Spleen (tissue), 11 donors: ENCODE measurements at regions not wholly inside any gene's neighbourhood (a gene's known extent, or its start where the extent isn't known, plus 50 kb on each side); places are given as distances from the start of the nearest gene placed in this dataset.
A peak's percentile ranks its signal among the peaks of the same experiment; 100 is the strongest.

Source experiments
- DNase-seq: peaks from one replicate; pipeline ENCODE4 v3.0.0-alpha.2; 2020
- H3K27ac ChIP-seq, 8 donors: fragments of 200-600 bp; sonication (generic) in 7 of 8; 1 replicate in 4 of 8; 2 replicates in 4 of 8; pipeline versions ENCODE4 v1.5.0 to v1.8.0; 2016 to 2021; ENCODE audit warnings: inconsistent platforms in 4 of 8, mild to moderate bottlenecking in 4 of 8, moderate library complexity in 1 of 8
- H3K27me3 ChIP-seq, 7 donors: fragments of 200-600 bp; sonication (generic) in 6 of 7; replicated peaks in 1 of 7; 1 replicate in 4 of 7; 2 replicates in 3 of 7; pipeline versions ENCODE4 v1.5.0 to v1.8.0; 2016 to 2021; ENCODE audit warnings: inconsistent platforms in 3 of 7, mild to moderate bottlenecking in 1 of 7
- H3K36me3 ChIP-seq, 6 donors: fragments of 200-600 bp; sonication (generic) in 5 of 6; 1 replicate in 4 of 6; 2 replicates in 2 of 6; pipeline versions ENCODE4 v1.5.0 to v1.8.0; 2016 to 2021; ENCODE audit warnings: inconsistent platforms in 2 of 6
- H3K4me1 ChIP-seq, 6 donors: fragments of 200-600 bp; sonication (generic) in 5 of 6; 1 replicate in 3 of 6; 2 replicates in 3 of 6; pipeline versions ENCODE4 v1.5.0 to v1.8.0; 2016 to 2021; ENCODE audit warnings: inconsistent platforms in 3 of 6
- H3K4me3 ChIP-seq, 8 donors: fragments of 200-600 bp; sonication (generic) in 7 of 8; 1 replicate in 4 of 8; 2 replicates in 4 of 8; pipeline versions ENCODE4 v1.5.0 to v1.8.0; 2016 to 2021; ENCODE audit warnings: inconsistent platforms in 4 of 8, mild to moderate bottlenecking in 4 of 8, moderate library complexity in 2 of 8
- H3K9me3 ChIP-seq, 8 donors: fragments of 200-600 bp; sonication (generic) in 7 of 8; 1 replicate in 4 of 8; 2 replicates in 4 of 8; pipeline versions ENCODE4 v1.5.0 to v1.8.0; 2016 to 2021; ENCODE audit warnings: inconsistent platforms in 4 of 8
- CTCF ChIP-seq, 11 experiments: fragments of 200-600 bp in 7 of 11; fragments of 450-650 bp in 4 of 11; sonication (generic) in 4 of 11; IDR thresholded peaks in 8 of 11; conservative IDR thresholded peaks in 3 of 11; 1 replicate in 7 of 11; 2 replicates in 4 of 11; pipeline versions ENCODE4 v1.4.0 to v1.8.0; 2016 to 2021; ENCODE audit warnings: antibody characterized with exemption in 11 of 11, inconsistent platforms in 4 of 11, mild to moderate bottlenecking in 1 of 11
- POLR2A ChIP-seq, 3 donors: fragments of 450-650 bp; IDR thresholded peaks; one replicate each; pipeline ENCODE4 v1.5.1; 2017; ENCODE audit warnings: antibody characterized with exemption in 3 of 3, mild to moderate bottlenecking in 1 of 3
- POLR2AphosphoS5 ChIP-seq, 3 donors: sonication (generic); formaldehyde crosslinking; IDR thresholded peaks; one replicate each; pipeline ENCODE4 v1.5.1; 2017; ENCODE audit warnings: antibody characterized with exemption in 3 of 3
- WGBS, 5 donors: extraction: QIAGEN DNeasy Blood & Tissue Kit in 3 of 5; methylation state at CpG; one replicate each; pipeline versions ENCODE4 v1.1.5 to v1.1.7; 2013 to 2018; 5-methylcytosine and 5-hydroxymethylcytosine counted together
- intact Hi-C: fragments of 100-400 bp; cut with DNase I; formaldehyde crosslinking; loops from one replicate; pipeline ENCODE4 v1.15.0; 2023; ENCODE audit warnings: low total_unique reads
- donor health status: healthy with polysubstance abuse.
- donor health status: DM: no; HTN: no; CAD: no; lungs with moderate emphysema.
- donor health status: DM: no; HTN: no; CAD: no.
- donor health status: Bipolar disorder and iron deficiency.
- donor health status: healthy.
- donor health status: DM: no; HTN: no; CAD: no.
- donor health status: DM: yes; HTN: yes; CAD: no.

GRCh38 chr20:60502881-60503280, 544.7 kb downstream of the CDH26 start:
- Histone ChIP-seq H3K4me3 (no peak overlapping the region), H3K9me3 (no peaks in the 10 kb centered on the region), H3K4me1 (no peaks in the 10 kb centered on the region), H3K27ac (no peak overlapping the region), H3K36me3 (no peaks in the 10 kb centered on the region), H3K27me3 (no peaks in the 10 kb centered on the region)
- no peak for DNase-seq
- TF ChIP-seq POLR2A (IDR thresholded peaks at IDR 0.05) (no peak), POLR2AphosphoS5 (IDR thresholded peaks at IDR 0.05) (no peak), CTCF (IDR thresholded peaks at IDR 0.05 in 8 of 11, conservative IDR thresholded peaks at IDR 0.05 in 3 of 11) (no peak)
- 82 to 94% (median 86%) methylated on average over 5 of the region's 5 CpGs for WGBS, 5 donors
- intact Hi-C loops: no loop called here

GRCh38 chr20:60505423-60505822, 547.2 kb downstream of the CDH26 start:
- intact Hi-C loops: no loop called here
- Histone ChIP-seq H3K4me3 (no peak overlapping the region), H3K27me3 (no peaks in the 10 kb centered on the region), H3K4me1 (no peaks in the 10 kb centered on the region), H3K36me3 (no peaks in the 10 kb centered on the region), H3K27ac (no peak overlapping the region), H3K9me3 (no peaks in the 10 kb centered on the region)
- DNase-seq: no peak
- WGBS, 5 donors: 60 to 68% (median 63%) methylated on average over 3 of the region's 3 CpGs
- peak in 1 of 11 experiments; percentile 10 for TF ChIP-seq CTCF (IDR thresholded peaks at IDR 0.05 in 8 of 11, conservative IDR thresholded peaks at IDR 0.05 in 3 of 11)
- no peak for TF ChIP-seq POLR2A (IDR thresholded peaks at IDR 0.05)

- intact Hi-C loops: no loop called here
- no peaks in the 10 kb centered on the region for H3K36me3 ChIP-seq
- TF ChIP-seq POLR2AphosphoS5 (IDR thresholded peaks at IDR 0.05): no peak
- TF ChIP-seq POLR2A (IDR thresholded peaks at IDR 0.05): no peak
- H3K4me1 ChIP-seq: no peaks in the 10 kb centered on the region
- no peak overlapping the region for H3K27ac ChIP-seq
- no peak for DNase-seq
- WGBS, 5 donors: 85 to 91% (median 89%) methylated on average over 3 of the region's 3 CpGs
- H3K27me3 ChIP-seq: no peaks in the 10 kb centered on the region
- H3K4me3 ChIP-seq: no peak overlapping the region
- no peaks in the 10 kb centered on the region for H3K9me3 ChIP-seq
These were observed 547.8 kb downstream of the CDH26 start for GRCh38 chr20:60506061-60506460.

- Histone ChIP-seq H3K27ac (no peak overlapping the region), H3K36me3 (no peaks in the 10 kb centered on the region), H3K4me1 (no peaks in the 10 kb centered on the region), H3K9me3 (peaks cover 0 to under 1% (median 0%) of the 10 kb centered on the region in 8 donors), H3K27me3 (no peaks in the 10 kb centered on the region), H3K4me3 (no peak overlapping the region)
- intact Hi-C loops: no loop called here
- TF ChIP-seq POLR2AphosphoS5 (IDR thresholded peaks at IDR 0.05) (no peak), CTCF (IDR thresholded peaks at IDR 0.05 in 8 of 11, conservative IDR thresholded peaks at IDR 0.05 in 3 of 11) (no peak)
- 74 to 79% (median 77%) methylated on average over 9 of the region's 9 CpGs for WGBS, 5 donors
- no peak for DNase-seq
These were observed 549.0 kb downstream of the CDH26 start for GRCh38 chr20:60507087-60507694.

- intact Hi-C loops: no loop called here
- Histone ChIP-seq H3K4me1 (no peaks in the 10 kb centered on the region), H3K9me3 (peaks cover 0 to 7% (median 0%) of the 10 kb centered on the region in 8 donors), H3K27ac (no peak overlapping the region), H3K4me3 (no peak overlapping the region), H3K27me3 (no peaks in the 10 kb centered on the region), H3K36me3 (no peaks in the 10 kb centered on the region)
- TF ChIP-seq CTCF (IDR thresholded peaks at IDR 0.05 in 8 of 11, conservative IDR thresholded peaks at IDR 0.05 in 3 of 11) (no peak), POLR2AphosphoS5 (IDR thresholded peaks at IDR 0.05) (no peak)
- WGBS, 5 donors: 77 to 85% (median 82%) methylated on average over 4 of the region's 4 CpGs
- DNase-seq: no peak
These were observed 551.2 kb downstream of the CDH26 start for GRCh38 chr20:60509407-60509806.
